Activated CD8-positive, alpha-beta T cell treated with anti-CD3 and anti-CD28 coated beads for 36 hours (primary cell): ENCODE measurements at regions not wholly inside any gene's neighbourhood (a gene's known extent, or its start where the extent isn't known, plus 50 kb on each side); places are given as distances from the start of the nearest gene placed in this dataset.

Experiments
- ATAC-seq: fragments of 200-7000 bp; cut with Tn5 transposase; one replicate; pipeline ENCODE4 v1.10.0; 2021; ENCODE audit warnings: mild to moderate bottlenecking, moderate library complexity
- CTCF ChIA-PET: fragments of 350-600 bp; sonication (Branson Sonifier 250); formaldehyde crosslinking; loops from one replicate; lab custom pipeline; 2021; ENCODE audit warnings: antibody characterized with exemption; lab: Charles Lee
- POLR2A ChIA-PET: fragments of 350-600 bp; sonication (Branson Sonifier 250); formaldehyde crosslinking; loops from one replicate; lab custom pipeline; 2021; ENCODE audit warnings: antibody characterized with exemption; lab: Charles Lee
- DNase-seq: peaks from one replicate; pipeline ENCODE4 v3.0.0-alpha.2; 2020
- H3K27ac Mint-ChIP-seq: one replicate; pipeline ENCODE4 v1.8.0; 2021; ENCODE audit warnings: mild to moderate bottlenecking, mixed read lengths
- H3K27me3 Mint-ChIP-seq: one replicate; pipeline ENCODE4 v1.8.0; 2021; ENCODE audit warnings: mixed read lengths
- H3K36me3 Mint-ChIP-seq: one replicate; pipeline ENCODE4 v1.8.0; 2021; ENCODE audit warnings: low read depth, mixed read lengths
- H3K4me1 Mint-ChIP-seq: one replicate; pipeline ENCODE4 v1.8.0; 2021; ENCODE audit warnings: low read depth, mixed read lengths
- H3K4me3 Mint-ChIP-seq: one replicate; pipeline ENCODE4 v1.8.0; 2021; ENCODE audit warnings: mild to moderate bottlenecking, moderate library complexity, mixed read lengths
- H3K9me3 Mint-ChIP-seq: one replicate; pipeline ENCODE4 v1.8.0; 2021; ENCODE audit warnings: mixed read lengths
- intact Hi-C: fragments of 100-400 bp; cut with micrococcal nuclease; formaldehyde crosslinking; loops from one replicate; pipeline ENCODE4 v1.10.0; 2022
- TF ChIP-seq, protein P1 (sequence below): fragments of 200-600 bp; IDR thresholded peaks from one replicate; pipeline ENCODE4 v1.8.0; 2022; ENCODE audit warnings: antibody characterized with exemption, mild to moderate bottlenecking

GRCh38 chr3:103437883-103438282 lies 1003.1 kb downstream of the ZPLD1 start:
- intact Hi-C loops: no loop called here
- TF ChIP-seq, protein P1, sequence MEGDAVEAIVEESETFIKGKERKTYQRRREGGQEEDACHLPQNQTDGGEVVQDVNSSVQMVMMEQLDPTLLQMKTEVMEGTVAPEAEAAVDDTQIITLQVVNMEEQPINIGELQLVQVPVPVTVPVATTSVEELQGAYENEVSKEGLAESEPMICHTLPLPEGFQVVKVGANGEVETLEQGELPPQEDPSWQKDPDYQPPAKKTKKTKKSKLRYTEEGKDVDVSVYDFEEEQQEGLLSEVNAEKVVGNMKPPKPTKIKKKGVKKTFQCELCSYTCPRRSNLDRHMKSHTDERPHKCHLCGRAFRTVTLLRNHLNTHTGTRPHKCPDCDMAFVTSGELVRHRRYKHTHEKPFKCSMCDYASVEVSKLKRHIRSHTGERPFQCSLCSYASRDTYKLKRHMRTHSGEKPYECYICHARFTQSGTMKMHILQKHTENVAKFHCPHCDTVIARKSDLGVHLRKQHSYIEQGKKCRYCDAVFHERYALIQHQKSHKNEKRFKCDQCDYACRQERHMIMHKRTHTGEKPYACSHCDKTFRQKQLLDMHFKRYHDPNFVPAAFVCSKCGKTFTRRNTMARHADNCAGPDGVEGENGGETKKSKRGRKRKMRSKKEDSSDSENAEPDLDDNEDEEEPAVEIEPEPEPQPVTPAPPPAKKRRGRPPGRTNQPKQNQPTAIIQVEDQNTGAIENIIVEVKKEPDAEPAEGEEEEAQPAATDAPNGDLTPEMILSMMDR: no peak
- ChIA-PET POLR2A (interaction anchor here (1.1 kb wide), 1 partner anchor 10 kb away, joined by 3 read pairs; no protein-coding TSS in a partner anchor), CTCF (no interaction called here)
- no peak for ATAC-seq
- H3K4me3 Mint-ChIP-seq: no peak overlapping the region
- no peak overlapping the region for H3K27ac Mint-ChIP-seq
- H3K36me3 Mint-ChIP-seq: no peaks in the 10 kb centered on the region
- no peak for DNase-seq
- peaks cover 8% of the 10 kb centered on the region for H3K9me3 Mint-ChIP-seq
- no peaks in the 10 kb centered on the region for H3K27me3 Mint-ChIP-seq
- H3K4me1 Mint-ChIP-seq: no peaks in the 10 kb centered on the region

GRCh38 chr3:103440539-103441203 lies 1005.9 kb downstream of the ZPLD1 start:
- TF ChIP-seq, protein P1: peak; percentile 16
- Mint-ChIP-seq H3K9me3 (peaks cover 9% of the 10 kb centered on the region), H3K27ac (no peak overlapping the region), H3K4me3 (no peak overlapping the region), H3K27me3 (no peaks in the 10 kb centered on the region), H3K36me3 (no peaks in the 10 kb centered on the region), H3K4me1 (no peaks in the 10 kb centered on the region)
- intact Hi-C loops: no loop called here
- ChIA-PET POLR2A (no interaction called here), CTCF (interaction anchor here (0.9 kb wide), 1 partner anchor 11 kb away, joined by 3 read pairs; no protein-coding TSS in a partner anchor)
- ATAC-seq (no peak), DNase-seq (no peak)

DNA sequence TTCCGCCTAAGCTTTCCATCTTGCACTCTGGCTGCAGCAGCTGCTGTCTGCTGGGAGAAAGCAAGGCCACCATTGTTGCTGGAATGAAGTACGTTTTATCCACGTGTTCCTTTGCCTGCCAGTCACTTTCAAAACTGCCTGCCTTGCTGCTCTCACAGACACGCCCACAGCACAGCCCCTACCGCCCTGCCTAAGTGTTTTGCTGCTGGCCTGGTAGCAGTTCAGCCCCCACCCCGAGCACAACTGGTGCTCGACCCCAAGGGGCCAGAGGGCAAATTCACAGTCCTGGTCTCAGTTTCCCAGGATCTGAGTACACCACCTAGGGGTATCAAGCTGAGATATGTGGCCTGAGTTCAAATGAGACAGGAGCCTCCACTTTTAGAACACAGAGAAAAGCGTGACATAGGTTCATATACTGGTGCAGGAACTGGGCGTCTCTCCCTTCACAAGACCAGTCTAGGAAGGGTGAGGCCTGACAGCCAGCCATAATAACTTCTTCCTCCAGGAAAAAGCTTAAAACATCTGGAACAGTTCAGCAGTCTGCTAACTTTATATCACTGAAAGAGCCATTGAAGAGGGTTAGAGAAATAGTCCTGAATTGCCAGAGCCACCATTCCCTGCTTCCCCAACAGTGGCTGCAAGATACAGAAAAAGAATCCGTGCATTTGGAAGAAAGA lies 1012.3 kb downstream of the ZPLD1 start:
- no peak overlapping the region for H3K27ac Mint-ChIP-seq
- ChIA-PET CTCF (interaction anchor here (1.0 kb wide), 1 partner anchor 23 kb away, joined by 3 read pairs; no protein-coding TSS in a partner anchor), POLR2A (interaction anchor here (1.4 kb wide), 1 partner anchor 9 kb away, joined by 3 read pairs; no protein-coding TSS in a partner anchor)
- H3K36me3 Mint-ChIP-seq: no peaks in the 10 kb centered on the region
- ATAC-seq (no peak), DNase-seq (no peak)
- H3K4me1 Mint-ChIP-seq: no peaks in the 10 kb centered on the region
- H3K27me3 Mint-ChIP-seq: no peaks in the 10 kb centered on the region
- intact Hi-C loops: no loop called here
- H3K4me3 Mint-ChIP-seq: no peak overlapping the region
- TF ChIP-seq, protein P1: no peak
- peaks cover 6% of the 10 kb centered on the region for H3K9me3 Mint-ChIP-seq

DNA sequence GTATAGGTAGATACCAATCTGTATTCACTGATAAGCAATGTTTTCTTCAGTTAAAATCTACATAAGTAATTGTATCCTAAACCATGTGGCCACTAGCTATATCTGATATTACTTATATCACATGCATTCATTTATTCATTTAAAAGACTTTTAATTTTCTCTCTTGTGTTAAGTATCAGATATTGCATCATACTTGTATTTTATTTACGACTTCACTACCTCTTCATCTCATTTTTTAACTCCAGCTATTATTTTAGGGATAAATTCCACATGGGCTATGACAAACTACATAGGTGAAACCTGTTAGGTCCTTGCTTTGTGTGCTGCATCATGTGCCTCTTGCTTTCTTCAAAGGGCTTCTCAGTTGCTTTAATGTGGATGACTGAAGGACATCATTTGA lies 1018.3 kb downstream of the ZPLD1 start:
- peaks cover 2% of the 10 kb centered on the region for H3K9me3 Mint-ChIP-seq
- H3K27me3 Mint-ChIP-seq: no peaks in the 10 kb centered on the region
- no peak overlapping the region for H3K4me3 Mint-ChIP-seq
- ChIA-PET CTCF (no interaction called here), POLR2A (no interaction called here)
- intact Hi-C loops: no loop called here
- no peaks in the 10 kb centered on the region for H3K36me3 Mint-ChIP-seq
- DNase-seq: no peak
- no peak for ATAC-seq
- H3K27ac Mint-ChIP-seq: no peak overlapping the region
- no peaks in the 10 kb centered on the region for H3K4me1 Mint-ChIP-seq
- TF ChIP-seq, protein P1: no peak

GRCh38 chr3:103459815-103460214 lies 1025.0 kb downstream of the ZPLD1 start:
- H3K27me3 Mint-ChIP-seq: no peaks in the 10 kb centered on the region
- H3K36me3 Mint-ChIP-seq: no peaks in the 10 kb centered on the region
- DNase-seq: no peak
- ChIA-PET CTCF (no interaction called here), POLR2A (no interaction called here)
- H3K9me3 Mint-ChIP-seq: peaks cover 1% of the 10 kb centered on the region
- intact Hi-C loops: no loop called here
- no peak for ATAC-seq
- H3K27ac Mint-ChIP-seq: no peak overlapping the region
- no peaks in the 10 kb centered on the region for H3K4me1 Mint-ChIP-seq
- H3K4me3 Mint-ChIP-seq: no peak overlapping the region
- TF ChIP-seq, protein P1: no peak
